ENCODE measurements at regions not wholly inside any gene's neighbourhood (a gene's known extent, or its start where the extent isn't known, plus 50 kb on each side); places are given as distances from the start of the nearest gene placed in this dataset.

DNA sequence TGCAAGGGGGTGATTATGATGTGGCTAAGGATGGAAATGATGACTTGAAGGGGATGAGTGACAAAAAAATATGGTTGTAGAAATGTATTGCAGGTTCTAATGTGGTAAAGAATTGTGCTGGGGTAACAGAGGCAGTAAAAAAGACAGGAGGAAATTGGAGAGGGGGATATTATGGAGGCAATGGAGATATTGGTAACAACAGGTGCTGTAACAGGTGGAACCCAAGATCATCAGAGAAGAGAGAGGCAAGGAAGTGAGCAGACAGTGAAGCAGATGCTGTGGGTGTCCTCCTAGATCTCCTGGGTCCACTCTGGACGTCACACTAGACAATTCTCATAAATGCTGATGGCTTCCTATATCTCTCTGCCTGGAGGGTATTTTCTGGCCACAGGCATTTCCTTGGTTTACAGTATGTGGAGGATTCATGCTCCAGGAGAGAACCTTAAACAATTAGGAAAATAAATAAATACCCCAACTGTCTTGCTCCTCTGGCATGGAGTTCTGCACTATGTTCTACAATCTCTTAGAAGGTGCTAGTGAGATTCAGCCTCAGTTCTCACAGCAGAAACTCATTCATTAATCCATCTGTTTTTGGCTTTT is 620.3 kb upstream of the PLXNA2 start:
- Histone ChIP-seq H3K4me3 (no peak overlapping the region), H3K27ac (no peak overlapping the region)
- DNase-seq (ENCODE audit: low spot score): no peak
- TF ChIP-seq, protein P1, sequence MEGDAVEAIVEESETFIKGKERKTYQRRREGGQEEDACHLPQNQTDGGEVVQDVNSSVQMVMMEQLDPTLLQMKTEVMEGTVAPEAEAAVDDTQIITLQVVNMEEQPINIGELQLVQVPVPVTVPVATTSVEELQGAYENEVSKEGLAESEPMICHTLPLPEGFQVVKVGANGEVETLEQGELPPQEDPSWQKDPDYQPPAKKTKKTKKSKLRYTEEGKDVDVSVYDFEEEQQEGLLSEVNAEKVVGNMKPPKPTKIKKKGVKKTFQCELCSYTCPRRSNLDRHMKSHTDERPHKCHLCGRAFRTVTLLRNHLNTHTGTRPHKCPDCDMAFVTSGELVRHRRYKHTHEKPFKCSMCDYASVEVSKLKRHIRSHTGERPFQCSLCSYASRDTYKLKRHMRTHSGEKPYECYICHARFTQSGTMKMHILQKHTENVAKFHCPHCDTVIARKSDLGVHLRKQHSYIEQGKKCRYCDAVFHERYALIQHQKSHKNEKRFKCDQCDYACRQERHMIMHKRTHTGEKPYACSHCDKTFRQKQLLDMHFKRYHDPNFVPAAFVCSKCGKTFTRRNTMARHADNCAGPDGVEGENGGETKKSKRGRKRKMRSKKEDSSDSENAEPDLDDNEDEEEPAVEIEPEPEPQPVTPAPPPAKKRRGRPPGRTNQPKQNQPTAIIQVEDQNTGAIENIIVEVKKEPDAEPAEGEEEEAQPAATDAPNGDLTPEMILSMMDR (IDR thresholded peaks at IDR 0.05): no peak

- H3K4me3 ChIP-seq: no peak overlapping the region
- H3K27ac ChIP-seq: no peak overlapping the region
- no peak for DNase-seq (ENCODE audit: low spot score)
- TF ChIP-seq, protein P1 (IDR thresholded peaks at IDR 0.05): no peak
Observed at GRCh38 chr1:208866386-208866955, 622.3 kb upstream of the PLXNA2 start.

GRCh38 chr1:208868554-208868953 is 624.4 kb upstream of the PLXNA2 start:
- no peak for DNase-seq (ENCODE audit: low spot score)
- Histone ChIP-seq H3K27ac (no peak overlapping the region), H3K4me3 (no peak overlapping the region)
- TF ChIP-seq, protein P1 (IDR thresholded peaks at IDR 0.05): no peak

DNA sequence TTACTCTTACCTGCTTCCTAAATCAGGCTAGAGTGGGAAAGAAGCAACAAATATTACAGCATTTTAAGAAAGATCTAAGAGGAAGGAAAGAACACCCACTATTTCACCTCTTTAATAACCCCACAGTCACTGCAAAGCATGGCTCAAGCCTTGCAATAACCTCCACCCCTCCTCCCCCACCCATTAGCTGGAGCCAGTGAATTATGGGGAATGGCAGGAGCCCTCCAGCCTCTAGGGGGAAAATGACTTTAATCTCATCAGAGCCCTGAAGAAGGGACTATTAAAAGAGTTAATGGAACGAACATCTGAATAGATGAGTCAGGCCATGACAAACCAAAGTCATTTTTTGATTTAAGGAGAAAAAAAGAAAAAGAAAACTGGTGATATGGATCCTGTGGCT is 630.7 kb upstream of the PLXNA2 start:
- TF ChIP-seq, protein P1 (IDR thresholded peaks at IDR 0.05): no peak
- no peak overlapping the region for H3K27ac ChIP-seq
- DNase-seq (ENCODE audit: low spot score): no peak
- no peak overlapping the region for H3K4me3 ChIP-seq

GRCh38 chr1:208879022-208879421 is 634.8 kb upstream of the PLXNA2 start:
- TF ChIP-seq, protein P1 (IDR thresholded peaks at IDR 0.05): no peak
- Histone ChIP-seq H3K27ac (no peak overlapping the region), H3K4me3 (no peak overlapping the region)
- no peak for DNase-seq (ENCODE audit: low spot score)

DNA sequence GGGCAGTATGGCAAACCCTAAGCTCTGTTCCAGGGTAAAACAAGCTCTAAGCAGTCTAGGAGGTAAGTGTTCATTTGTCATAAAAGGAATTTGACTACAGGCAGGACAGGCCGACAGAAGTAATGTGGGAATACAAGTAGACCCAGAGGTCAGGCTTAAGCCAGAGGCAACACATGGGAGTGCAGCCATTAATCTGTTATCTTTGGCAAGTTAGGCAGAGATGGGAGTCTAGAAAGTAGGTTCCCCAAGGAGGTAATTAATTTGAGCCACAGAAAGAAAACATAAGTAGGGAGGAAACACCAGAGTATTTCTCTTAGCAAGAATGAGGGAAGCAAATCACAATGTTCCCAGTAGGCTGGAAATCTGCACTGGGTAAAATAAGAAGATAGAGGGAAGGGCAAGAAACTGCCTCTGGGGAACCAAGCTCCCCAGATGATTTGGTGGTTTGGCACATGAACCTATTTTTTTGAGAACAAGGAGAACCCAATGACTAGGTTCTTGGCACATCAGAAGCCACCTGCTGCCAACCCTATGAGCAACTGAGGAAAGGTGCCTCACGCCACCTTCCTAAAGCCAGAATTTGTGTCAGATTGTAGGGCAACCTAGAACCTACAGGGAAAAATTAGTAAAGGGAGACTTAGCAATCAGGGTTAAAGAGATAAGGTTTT is 636.4 kb upstream of the PLXNA2 start:
- TF ChIP-seq, protein P1 (IDR thresholded peaks at IDR 0.05): no peak
- no peak overlapping the region for H3K27ac ChIP-seq
- H3K4me3 ChIP-seq: no peak overlapping the region
- no peak for DNase-seq (ENCODE audit: low spot score)

DNA sequence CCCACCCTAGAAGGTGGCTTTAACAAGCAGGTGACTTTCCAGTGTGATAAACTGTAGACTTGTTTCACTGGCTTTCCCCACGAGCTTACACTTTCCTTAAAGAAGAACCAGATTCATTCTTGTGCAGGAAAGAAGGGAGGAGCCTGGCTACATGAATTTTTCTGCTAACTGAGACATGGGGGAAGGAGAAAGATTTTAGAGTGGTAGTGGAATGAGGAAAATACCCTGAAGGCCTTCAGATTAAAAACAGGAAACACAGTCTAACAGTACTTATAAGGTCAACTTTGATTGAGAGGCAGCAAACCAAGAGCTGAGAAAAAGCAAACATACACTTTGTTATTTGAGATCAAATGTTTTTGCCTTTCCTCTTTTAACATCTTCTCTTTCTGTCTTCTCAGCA is 640.9 kb upstream of the PLXNA2 start:
- DNase-seq (ENCODE audit: low spot score): no peak
- no peak overlapping the region for H3K4me3 ChIP-seq
- no peak overlapping the region for H3K27ac ChIP-seq
- TF ChIP-seq, protein P1 (IDR thresholded peaks at IDR 0.05): no peak
